OCI-LY1 (cell line): ENCODE measurements at regions not wholly inside any gene's neighbourhood (a gene's known extent, or its start where the extent isn't known, plus 50 kb on each side); places are given as distances from the start of the nearest gene placed in this dataset.

Experiments used
- EZH2 ChIP-seq: fragments of 200-600 bp; sonication (generic), shearing (Covaris generic); IDR thresholded peaks from 2 replicates; pipeline ENCODE4 v1.8.0; 2017; ENCODE audit warnings: borderline replicate concordance, mixed run types, mild to moderate bottlenecking, antibody characterized with exemption, low read length, moderate library complexity, mixed read lengths
- TF ChIP-seq, protein P1 (sequence below): fragments of 200-600 bp; sonication (generic), shearing (Covaris generic); IDR thresholded peaks from 2 replicates; pipeline ENCODE4 v1.5.1; 2017; ENCODE audit warnings: mild to moderate bottlenecking, antibody characterized with exemption, low read length, moderate library complexity, mixed read lengths

DNA sequence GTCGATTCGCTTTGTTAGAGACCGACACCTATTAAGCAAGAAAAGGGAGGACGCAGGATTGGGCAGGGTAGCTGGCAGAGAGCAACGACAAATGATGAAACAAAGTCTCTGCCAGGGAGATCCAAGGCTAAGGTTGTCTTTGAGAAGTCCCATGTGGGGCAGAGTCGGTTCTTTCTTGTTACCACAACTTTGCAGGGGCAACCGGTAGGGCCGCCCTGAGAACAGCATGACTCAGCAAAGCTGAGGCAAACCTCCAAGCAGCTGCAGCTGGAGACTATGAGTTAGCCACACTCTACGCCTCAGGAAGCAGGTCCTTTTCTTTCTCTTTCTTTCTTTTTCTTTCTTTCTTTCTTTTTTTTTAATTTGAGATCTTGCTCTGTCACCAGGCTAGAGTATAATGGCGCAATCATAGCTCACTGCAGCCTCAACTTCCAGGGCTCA, 452.3 kb upstream of the ID2 start:
- TF ChIP-seq, protein P1, sequence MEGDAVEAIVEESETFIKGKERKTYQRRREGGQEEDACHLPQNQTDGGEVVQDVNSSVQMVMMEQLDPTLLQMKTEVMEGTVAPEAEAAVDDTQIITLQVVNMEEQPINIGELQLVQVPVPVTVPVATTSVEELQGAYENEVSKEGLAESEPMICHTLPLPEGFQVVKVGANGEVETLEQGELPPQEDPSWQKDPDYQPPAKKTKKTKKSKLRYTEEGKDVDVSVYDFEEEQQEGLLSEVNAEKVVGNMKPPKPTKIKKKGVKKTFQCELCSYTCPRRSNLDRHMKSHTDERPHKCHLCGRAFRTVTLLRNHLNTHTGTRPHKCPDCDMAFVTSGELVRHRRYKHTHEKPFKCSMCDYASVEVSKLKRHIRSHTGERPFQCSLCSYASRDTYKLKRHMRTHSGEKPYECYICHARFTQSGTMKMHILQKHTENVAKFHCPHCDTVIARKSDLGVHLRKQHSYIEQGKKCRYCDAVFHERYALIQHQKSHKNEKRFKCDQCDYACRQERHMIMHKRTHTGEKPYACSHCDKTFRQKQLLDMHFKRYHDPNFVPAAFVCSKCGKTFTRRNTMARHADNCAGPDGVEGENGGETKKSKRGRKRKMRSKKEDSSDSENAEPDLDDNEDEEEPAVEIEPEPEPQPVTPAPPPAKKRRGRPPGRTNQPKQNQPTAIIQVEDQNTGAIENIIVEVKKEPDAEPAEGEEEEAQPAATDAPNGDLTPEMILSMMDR: no peak
- no peak for TF ChIP-seq EZH2
